NT2/D1 (cell line): ENCODE measurements at regions not wholly inside any gene's neighbourhood (a gene's known extent, or its start where the extent isn't known, plus 50 kb on each side); places are given as distances from the start of the nearest gene placed in this dataset.

Source experiments
- SUZ12 ChIP-seq: IDR thresholded peaks from 2 replicates; pipeline ENCODE4 v1.6.1; 2011; ENCODE audit not compliant: insufficient read length, insufficient read depth; ENCODE audit errors: extremely low read depth
- YY1 ChIP-seq: IDR thresholded peaks from 2 replicates; pipeline ENCODE4 v1.6.1; 2011; ENCODE audit not compliant: insufficient read length, insufficient read depth

GRCh38 chr6:122289762-122290539 is 109.5 kb upstream of the HSF2 start:
- no peak for TF ChIP-seq YY1
- TF ChIP-seq SUZ12: no peak
